ENCODE measurements at regions not wholly inside any gene's neighbourhood (a gene's known extent, or its start where the extent isn't known, plus 50 kb on each side); places are given as distances from the start of the nearest gene placed in this dataset.

DNA sequence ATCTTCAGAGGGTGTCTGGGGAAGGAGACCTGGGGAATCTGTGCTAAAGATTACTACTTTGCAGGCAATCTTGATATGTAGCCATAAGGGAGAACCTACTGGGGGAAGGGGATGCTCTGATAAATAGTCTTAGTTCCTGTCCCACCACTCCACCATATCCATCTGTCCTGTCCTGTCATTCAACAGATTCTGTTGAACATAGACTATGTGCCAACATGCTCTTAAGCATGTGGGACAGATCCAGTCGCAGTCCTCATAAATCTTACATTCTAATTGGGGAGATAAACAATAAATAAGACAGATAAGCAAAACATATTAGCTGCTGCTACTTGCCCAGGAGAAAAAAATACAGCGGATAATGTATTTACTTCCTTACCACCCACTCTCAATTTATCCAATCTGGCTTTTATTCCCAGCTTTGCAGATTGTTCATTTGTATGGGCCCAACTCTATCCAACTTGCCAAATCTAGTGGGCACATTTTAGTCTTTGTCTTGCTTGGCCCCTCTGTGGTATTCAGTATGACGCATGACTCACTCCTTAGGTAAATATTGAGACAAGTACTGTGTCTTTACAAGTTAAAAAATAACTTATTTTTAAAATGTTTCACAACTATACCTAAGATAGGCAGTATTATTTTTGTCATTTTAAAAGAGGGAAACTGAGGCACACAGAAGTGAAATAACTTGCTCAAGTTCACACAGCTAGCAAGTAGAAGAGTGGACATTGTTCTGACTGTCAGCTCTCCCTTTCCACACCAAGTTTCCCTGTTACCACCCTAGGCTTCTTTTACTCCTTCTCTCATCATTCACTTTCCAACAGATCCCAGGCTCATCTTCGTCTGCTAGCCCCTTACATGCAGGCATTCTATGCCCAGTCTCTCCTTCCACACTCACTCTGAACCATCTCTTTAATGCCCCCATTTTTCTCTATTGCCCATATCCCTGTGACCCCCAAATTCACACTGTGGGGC lies 133.6 kb upstream of the SESN3 start:
- TF ChIP-seq, protein P1, sequence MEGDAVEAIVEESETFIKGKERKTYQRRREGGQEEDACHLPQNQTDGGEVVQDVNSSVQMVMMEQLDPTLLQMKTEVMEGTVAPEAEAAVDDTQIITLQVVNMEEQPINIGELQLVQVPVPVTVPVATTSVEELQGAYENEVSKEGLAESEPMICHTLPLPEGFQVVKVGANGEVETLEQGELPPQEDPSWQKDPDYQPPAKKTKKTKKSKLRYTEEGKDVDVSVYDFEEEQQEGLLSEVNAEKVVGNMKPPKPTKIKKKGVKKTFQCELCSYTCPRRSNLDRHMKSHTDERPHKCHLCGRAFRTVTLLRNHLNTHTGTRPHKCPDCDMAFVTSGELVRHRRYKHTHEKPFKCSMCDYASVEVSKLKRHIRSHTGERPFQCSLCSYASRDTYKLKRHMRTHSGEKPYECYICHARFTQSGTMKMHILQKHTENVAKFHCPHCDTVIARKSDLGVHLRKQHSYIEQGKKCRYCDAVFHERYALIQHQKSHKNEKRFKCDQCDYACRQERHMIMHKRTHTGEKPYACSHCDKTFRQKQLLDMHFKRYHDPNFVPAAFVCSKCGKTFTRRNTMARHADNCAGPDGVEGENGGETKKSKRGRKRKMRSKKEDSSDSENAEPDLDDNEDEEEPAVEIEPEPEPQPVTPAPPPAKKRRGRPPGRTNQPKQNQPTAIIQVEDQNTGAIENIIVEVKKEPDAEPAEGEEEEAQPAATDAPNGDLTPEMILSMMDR (IDR thresholded peaks at IDR 0.05), result no peak
- no peak for TF ChIP-seq POLR2A (IDR thresholded peaks at IDR 0.05)
- TF ChIP-seq POLR2AphosphoS5 (IDR thresholded peaks at IDR 0.05; ENCODE audit: insufficient read depth in 1 of 2, low read depth in 1 of 2), result no peak
